ENCODE measurements at regions not wholly inside any gene's neighbourhood (a gene's known extent, or its start where the extent isn't known, plus 50 kb on each side); places are given as distances from the start of the nearest gene placed in this dataset.
A peak's percentile ranks its signal among the peaks of the same experiment; 100 is the strongest.

GRCh38 chr21:41110161-41110560, 57.8 kb upstream of the BACE2 start:
- Histone ChIP-seq H3K36me3 (ENCODE audit: low read depth) (no peaks in the 10 kb centered on the region), H3K27me3 (replicated peaks; ENCODE audit: insufficient read depth) (no peaks in the 10 kb centered on the region), H3K79me2 (ENCODE audit: insufficient read depth) (no peaks in the 10 kb centered on the region), H3K9me3 (ENCODE audit: low read depth) (no peaks in the 10 kb centered on the region), H3K4me1 (ENCODE audit: insufficient read depth) (peaks cover 13% of the 10 kb centered on the region), H3K27ac (no peak overlapping the region), H3K4me2 (ENCODE audit: unreplicated experiment) (no peak overlapping the region), H3K9ac (no peak overlapping the region), H3K9me2 (ENCODE audit: insufficient read depth) (no peaks in the 10 kb centered on the region), H3K4me3 (no peak overlapping the region), H4K20me1 (ENCODE audit: insufficient read depth) (no peaks in the 10 kb centered on the region), H3F3A (ENCODE audit: insufficient read depth) (peaks cover 5% of the 10 kb centered on the region; the same call in 1 of the 2 replicates), H2AFZ (no peak overlapping the region)
- in situ Hi-C loops (cut with MboI) = no loop called here
- TF ChIP-seq EZH2 (IDR thresholded peaks at IDR 0.05; ENCODE audit: insufficient read depth, poor library complexity, severe bottlenecking) (no peak), EZH2phosphoT487 (IDR thresholded peaks at IDR 0.05; ENCODE audit: insufficient read depth, low read depth) (no peak)
- DNase-seq = no peak
- 48 to 50% methylated on average over 8 of the region's 8 CpGs for WGBS, 2 experiments (ENCODE audit: low coverage in 1 of 2, low lambda C conversion rate in 2 of 2, missing lambda C conversion rate in 2 of 2)

- no peak for TF ChIP-seq EZH2 (IDR thresholded peaks at IDR 0.05; ENCODE audit: insufficient read depth, poor library complexity, severe bottlenecking)
- no peak for TF ChIP-seq EZH2phosphoT487 (IDR thresholded peaks at IDR 0.05; ENCODE audit: insufficient read depth, low read depth)
- in situ Hi-C loops (cut with MboI) = no loop called here
- peaks cover 5% of the 10 kb centered on the region; the same call in 1 of the 2 replicates for H3F3A ChIP-seq (ENCODE audit: insufficient read depth)
- H3K27me3 ChIP-seq (replicated peaks; ENCODE audit: insufficient read depth) = no peaks in the 10 kb centered on the region
- 73 to 78% methylated on average over 5 of the region's 5 CpGs for WGBS, 2 experiments (ENCODE audit: low coverage in 1 of 2, low lambda C conversion rate in 2 of 2, missing lambda C conversion rate in 2 of 2)
- H3K9ac ChIP-seq = no peak overlapping the region
- H4K20me1 ChIP-seq (ENCODE audit: insufficient read depth) = no peaks in the 10 kb centered on the region
- no peak overlapping the region for H2AFZ ChIP-seq
- H3K9me2 ChIP-seq (ENCODE audit: insufficient read depth) = no peaks in the 10 kb centered on the region
- no peaks in the 10 kb centered on the region for H3K79me2 ChIP-seq (ENCODE audit: insufficient read depth)
- no peak overlapping the region for H3K4me3 ChIP-seq
- no peak overlapping the region for H3K27ac ChIP-seq
- DNase-seq = no peak
- no peaks in the 10 kb centered on the region for H3K9me3 ChIP-seq (ENCODE audit: low read depth)
- H3K36me3 ChIP-seq (ENCODE audit: low read depth) = no peaks in the 10 kb centered on the region
- H3K4me1 ChIP-seq (ENCODE audit: insufficient read depth) = peaks cover 13% of the 10 kb centered on the region
- no peak overlapping the region for H3K4me2 ChIP-seq (ENCODE audit: unreplicated experiment)
These were observed 57.3 kb upstream of the BACE2 start for GRCh38 chr21:41110664-41111063.

GRCh38 chr21:41111681-41112080, 56.3 kb upstream of the BACE2 start:
- no peaks in the 10 kb centered on the region for H3K36me3 ChIP-seq (ENCODE audit: low read depth)
- no peak overlapping the region for H3K4me3 ChIP-seq
- no peaks in the 10 kb centered on the region for H3K27me3 ChIP-seq (replicated peaks; ENCODE audit: insufficient read depth)
- H3F3A ChIP-seq (ENCODE audit: insufficient read depth) = peaks cover 5% of the 10 kb centered on the region; the same call in 1 of the 2 replicates
- no peak overlapping the region for H3K9ac ChIP-seq
- H3K4me2 ChIP-seq (ENCODE audit: unreplicated experiment) = no peak overlapping the region
- no peak overlapping the region for H3K27ac ChIP-seq
- 80 to 82% methylated on average over 11 of the region's 11 CpGs for WGBS, 2 experiments (ENCODE audit: low coverage in 1 of 2, low lambda C conversion rate in 2 of 2, missing lambda C conversion rate in 2 of 2)
- DNase-seq = no peak
- no peaks in the 10 kb centered on the region for H3K9me2 ChIP-seq (ENCODE audit: insufficient read depth)
- in situ Hi-C loops (cut with MboI) = no loop called here
- no peak overlapping the region for H2AFZ ChIP-seq
- no peaks in the 10 kb centered on the region for H3K9me3 ChIP-seq (ENCODE audit: low read depth)
- no peaks in the 10 kb centered on the region for H4K20me1 ChIP-seq (ENCODE audit: insufficient read depth)
- TF ChIP-seq EZH2 (IDR thresholded peaks at IDR 0.05; ENCODE audit: insufficient read depth, poor library complexity, severe bottlenecking) = no peak
- no peak for TF ChIP-seq EZH2phosphoT487 (IDR thresholded peaks at IDR 0.05; ENCODE audit: insufficient read depth, low read depth)
- H3K4me1 ChIP-seq (ENCODE audit: insufficient read depth) = peaks cover 13% of the 10 kb centered on the region
- H3K79me2 ChIP-seq (ENCODE audit: insufficient read depth) = no peaks in the 10 kb centered on the region

DNA sequence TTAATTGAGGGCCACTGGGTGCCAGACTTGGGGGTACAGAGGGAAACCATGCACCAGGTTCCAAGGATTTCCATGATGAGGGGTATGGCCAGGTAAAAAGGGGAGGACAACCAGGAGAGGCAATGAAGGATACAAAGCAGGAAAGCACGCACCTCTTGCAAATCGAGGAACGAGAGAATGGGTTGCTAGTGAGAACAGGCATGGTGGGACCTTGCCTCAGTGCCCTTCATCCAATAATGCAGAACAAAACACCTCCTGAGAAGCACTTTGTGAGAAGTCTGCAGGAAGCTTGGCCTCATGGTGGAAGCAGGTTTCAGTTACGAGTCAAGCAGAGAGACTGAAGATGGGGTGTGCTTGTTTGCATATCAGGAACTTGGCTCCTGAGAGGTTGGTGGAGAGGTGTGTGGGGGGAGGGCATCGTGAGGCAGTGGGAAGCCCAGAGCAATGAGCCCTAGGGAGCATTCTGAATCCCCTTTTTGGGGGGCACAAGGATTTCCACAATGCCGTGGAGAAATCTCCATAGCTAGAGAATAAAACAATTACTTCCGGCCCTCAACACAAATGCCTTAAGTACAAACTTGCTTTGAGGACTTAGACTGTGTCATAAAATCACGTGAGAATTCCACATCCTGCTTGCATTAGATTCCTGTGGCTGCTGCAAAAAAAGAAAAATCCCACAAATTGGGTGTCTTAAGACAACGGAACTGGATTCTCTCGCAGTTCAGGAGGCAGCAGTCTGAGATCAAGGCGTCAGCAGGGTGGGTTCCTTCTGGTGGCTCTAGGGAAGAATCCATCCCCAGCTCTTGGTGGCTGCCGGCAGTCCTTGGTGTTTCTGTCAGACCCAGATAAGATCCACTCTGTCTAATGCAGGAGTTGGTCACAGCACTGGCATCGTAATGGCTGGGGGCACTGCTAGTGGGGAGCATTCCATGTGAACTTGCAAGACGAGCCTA, 54.9 kb upstream of the BACE2 start:
- H3K27me3 ChIP-seq (replicated peaks; ENCODE audit: insufficient read depth) = no peaks in the 10 kb centered on the region
- no peaks in the 10 kb centered on the region for H4K20me1 ChIP-seq (ENCODE audit: insufficient read depth)
- peaks cover 5% of the 10 kb centered on the region; the same call in 1 of the 2 replicates for H3F3A ChIP-seq (ENCODE audit: insufficient read depth)
- H3K4me3 ChIP-seq = peak overlapping the region; percentile 71
- H3K9me2 ChIP-seq (ENCODE audit: insufficient read depth) = no peaks in the 10 kb centered on the region
- peak overlapping the region; percentile 52 for H3K9ac ChIP-seq
- 24 to 26% methylated on average over 14 of the region's 14 CpGs for WGBS, 2 experiments (ENCODE audit: low coverage in 1 of 2, low lambda C conversion rate in 2 of 2, missing lambda C conversion rate in 2 of 2)
- peaks cover 13% of the 10 kb centered on the region for H3K4me1 ChIP-seq (ENCODE audit: insufficient read depth)
- in situ Hi-C loops (cut with MboI) = no loop called here
- peak overlapping the region; percentile 85 for H3K4me2 ChIP-seq (ENCODE audit: unreplicated experiment)
- no peaks in the 10 kb centered on the region for H3K36me3 ChIP-seq (ENCODE audit: low read depth)
- TF ChIP-seq EZH2 (IDR thresholded peaks at IDR 0.05; ENCODE audit: insufficient read depth, poor library complexity, severe bottlenecking) (no peak), EZH2phosphoT487 (IDR thresholded peaks at IDR 0.05; ENCODE audit: insufficient read depth, low read depth) (no peak)
- H3K27ac ChIP-seq = peak overlapping the region; percentile 51
- H2AFZ ChIP-seq = peak overlapping the region; percentile 92
- no peaks in the 10 kb centered on the region for H3K9me3 ChIP-seq (ENCODE audit: low read depth)
- DNase-seq = peak; percentile 92
- H3K79me2 ChIP-seq (ENCODE audit: insufficient read depth) = no peaks in the 10 kb centered on the region

Measured in GM23248 (cell line).